ENCODE measurements at regions not wholly inside any gene's neighbourhood (a gene's known extent, or its start where the extent isn't known, plus 50 kb on each side); places are given as distances from the start of the nearest gene placed in this dataset.

- no peak for TF ChIP-seq ERG (CRISPR knock-in tag; IDR thresholded peaks at IDR 0.05)
- TF ChIP-seq ATF3 (CRISPR knock-in tag; conservative IDR thresholded peaks at IDR 0.05) = no peak
Observed at GRCh38 chr9:99389087-99390033, 167.3 kb downstream of the SEC61B start.

Data from WTC11 (cell line).